ENCODE measurements at regions not wholly inside any gene's neighbourhood (a gene's known extent, or its start where the extent isn't known, plus 50 kb on each side); places are given as distances from the start of the nearest gene placed in this dataset.

DNA sequence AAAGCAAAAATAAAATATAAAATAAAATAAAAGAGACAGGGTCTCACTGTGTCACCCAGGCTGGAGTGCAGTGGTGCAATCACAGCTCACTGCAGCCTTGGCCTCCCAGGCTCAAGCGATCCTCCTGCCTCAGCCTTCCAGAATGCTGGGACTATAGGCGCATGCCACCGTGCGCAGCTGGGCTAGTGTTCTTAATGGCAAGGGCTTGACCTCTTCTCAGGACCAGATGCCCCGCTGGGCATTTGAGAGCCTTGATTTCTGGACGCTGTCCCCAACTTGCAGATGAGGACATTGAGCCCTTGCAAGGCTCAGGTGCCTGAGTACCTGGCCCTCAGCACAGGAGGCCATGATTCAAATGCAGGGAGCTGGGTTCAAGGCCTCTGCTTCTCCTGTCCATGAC lies 82.6 kb downstream of the DHCR7 start:
- ATAC-seq: no peak
- H3K4me1 ChIP-seq: no peaks in the 10 kb centered on the region
- WGBS, 3 donors: 87 to 93% (median 91%) methylated on average over 6 of the region's 6 CpGs

GRCh38 chr11:71364806-71365205 lies 83.4 kb downstream of the DHCR7 start:
- TF ChIP-seq, protein P1, sequence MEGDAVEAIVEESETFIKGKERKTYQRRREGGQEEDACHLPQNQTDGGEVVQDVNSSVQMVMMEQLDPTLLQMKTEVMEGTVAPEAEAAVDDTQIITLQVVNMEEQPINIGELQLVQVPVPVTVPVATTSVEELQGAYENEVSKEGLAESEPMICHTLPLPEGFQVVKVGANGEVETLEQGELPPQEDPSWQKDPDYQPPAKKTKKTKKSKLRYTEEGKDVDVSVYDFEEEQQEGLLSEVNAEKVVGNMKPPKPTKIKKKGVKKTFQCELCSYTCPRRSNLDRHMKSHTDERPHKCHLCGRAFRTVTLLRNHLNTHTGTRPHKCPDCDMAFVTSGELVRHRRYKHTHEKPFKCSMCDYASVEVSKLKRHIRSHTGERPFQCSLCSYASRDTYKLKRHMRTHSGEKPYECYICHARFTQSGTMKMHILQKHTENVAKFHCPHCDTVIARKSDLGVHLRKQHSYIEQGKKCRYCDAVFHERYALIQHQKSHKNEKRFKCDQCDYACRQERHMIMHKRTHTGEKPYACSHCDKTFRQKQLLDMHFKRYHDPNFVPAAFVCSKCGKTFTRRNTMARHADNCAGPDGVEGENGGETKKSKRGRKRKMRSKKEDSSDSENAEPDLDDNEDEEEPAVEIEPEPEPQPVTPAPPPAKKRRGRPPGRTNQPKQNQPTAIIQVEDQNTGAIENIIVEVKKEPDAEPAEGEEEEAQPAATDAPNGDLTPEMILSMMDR (IDR thresholded peaks at IDR 0.05): no peak
- Histone ChIP-seq H3K9me3 (no peaks in the 10 kb centered on the region), H3K27me3 (ENCODE audit: insufficient read depth in 3 of 3, low read length in 2 of 3) (peaks cover 0 to 2% (median 0%) of the 10 kb centered on the region in 3 donors), H3K4me3 (no peak overlapping the region), H3K4me1 (no peaks in the 10 kb centered on the region), H3K36me3 (ENCODE audit: insufficient read depth in 1 of 2, low read depth in 1 of 2) (no peaks in the 10 kb centered on the region), H3K27ac (no peak overlapping the region)
- ATAC-seq: no peak
- WGBS, 3 donors: 45 to 81% (median 63%) methylated on average over 5 of the region's 5 CpGs
- DNase-seq: no peak
- intact Hi-C loops (cut with DNase I): no loop called here

More for the DNA sequence above, 82.6 kb downstream of the DHCR7 start:
- TF ChIP-seq, protein P1 (IDR thresholded peaks at IDR 0.05): no peak
- Histone ChIP-seq H3K27ac (no peak overlapping the region), H3K9me3 (no peaks in the 10 kb centered on the region), H3K4me3 (no peak overlapping the region), H3K36me3 (ENCODE audit: insufficient read depth in 1 of 2, low read depth in 1 of 2) (no peaks in the 10 kb centered on the region), H3K27me3 (ENCODE audit: insufficient read depth in 3 of 3, low read length in 2 of 3) (peaks cover 0 to 2% (median 0%) of the 10 kb centered on the region in 3 donors)
- intact Hi-C loops (cut with DNase I): no loop called here
- DNase-seq: no peak

DNA sequence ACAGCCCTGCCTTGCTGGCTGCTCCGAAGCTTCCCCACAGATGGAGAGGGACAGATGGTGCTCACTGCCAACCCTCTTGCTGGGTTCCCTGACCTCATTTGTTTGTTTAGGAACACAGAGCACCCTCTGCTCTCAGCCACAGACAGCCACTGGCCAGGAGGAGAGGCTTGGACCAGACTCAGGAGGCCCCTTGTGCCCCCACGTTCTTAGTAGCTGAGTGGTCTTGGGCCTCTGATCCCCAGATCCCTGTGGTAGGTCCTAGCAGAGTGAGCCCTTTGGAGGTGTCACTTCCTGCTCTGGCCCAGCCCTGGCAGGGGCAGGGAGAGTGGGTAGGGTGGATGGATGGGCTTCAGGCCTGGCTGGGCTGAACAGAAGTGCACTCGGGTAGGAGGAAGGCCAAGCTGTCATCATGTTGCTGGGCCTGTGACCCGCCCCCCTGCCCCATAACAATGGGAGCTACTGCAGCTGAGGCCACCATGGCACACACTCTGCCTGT lies 84.0 kb downstream of the DHCR7 start:
- no peak overlapping the region for H3K27ac ChIP-seq
- H3K9me3 ChIP-seq: no peaks in the 10 kb centered on the region
- no peaks in the 10 kb centered on the region for H3K36me3 ChIP-seq (ENCODE audit: insufficient read depth in 1 of 2, low read depth in 1 of 2)
- 33 to 43% (median 40%) methylated on average over 4 of the region's 4 CpGs for WGBS, 3 donors
- peaks cover 0 to 2% (median 2%) of the 10 kb centered on the region in 3 donors for H3K27me3 ChIP-seq (ENCODE audit: insufficient read depth in 3 of 3, low read length in 2 of 3)
- ATAC-seq: no peak
- DNase-seq: no peak
- no peak overlapping the region for H3K4me3 ChIP-seq
- TF ChIP-seq, protein P1 (IDR thresholded peaks at IDR 0.05): no peak
- H3K4me1 ChIP-seq: no peaks in the 10 kb centered on the region
- intact Hi-C loops (cut with DNase I): no loop called here

GRCh38 chr11:71363721-71364120 lies 84.5 kb downstream of the DHCR7 start:
- Histone ChIP-seq H3K4me1 (no peaks in the 10 kb centered on the region), H3K27me3 (ENCODE audit: insufficient read depth in 3 of 3, low read length in 2 of 3) (peaks cover 0 to 7% (median under 1%) of the 10 kb centered on the region in 3 donors), H3K4me3 (no peak overlapping the region), H3K9me3 (no peaks in the 10 kb centered on the region), H3K27ac (no peak overlapping the region), H3K36me3 (ENCODE audit: insufficient read depth in 1 of 2, low read depth in 1 of 2) (no peaks in the 10 kb centered on the region)
- DNase-seq (no peak), ATAC-seq (no peak)
- TF ChIP-seq, protein P1 (IDR thresholded peaks at IDR 0.05): no peak
- intact Hi-C loops (cut with DNase I): no loop called here
- WGBS, 3 donors: 78 to 83% (median 80%) methylated on average over 4 of the region's 4 CpGs

DNA sequence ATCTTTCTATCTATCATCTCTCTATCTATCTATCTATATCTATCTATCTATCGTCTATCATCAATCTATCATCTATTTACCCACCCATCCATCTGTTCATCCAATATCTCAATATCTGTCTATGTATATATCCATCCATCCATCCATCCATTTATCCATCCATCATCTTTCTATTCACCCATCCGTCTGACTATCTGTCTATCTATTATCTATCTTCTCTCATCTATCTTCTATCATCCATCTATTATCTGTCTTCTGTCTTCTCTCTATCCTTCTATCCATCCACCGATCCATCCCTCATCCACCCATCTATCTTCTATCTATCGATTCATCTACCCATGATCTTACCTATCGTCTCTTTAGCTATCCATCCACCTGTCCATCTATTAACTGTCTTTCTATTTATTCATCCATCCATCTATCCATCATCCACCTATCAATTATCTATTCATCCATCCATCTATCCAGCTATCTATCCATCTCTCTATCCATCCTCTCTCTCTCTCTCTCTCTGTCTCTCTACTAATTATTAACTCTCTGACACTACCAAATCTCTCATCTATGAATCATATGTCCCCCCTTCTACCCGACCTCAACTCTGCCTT lies 89.1 kb downstream of the DHCR7 start:
- Histone ChIP-seq H3K9me3 (no peaks in the 10 kb centered on the region), H3K4me1 (no peaks in the 10 kb centered on the region), H3K36me3 (ENCODE audit: insufficient read depth in 1 of 2, low read depth in 1 of 2) (no peaks in the 10 kb centered on the region), H3K4me3 (no peak overlapping the region), H3K27me3 (ENCODE audit: insufficient read depth in 3 of 3, low read length in 2 of 3) (peaks cover 0 to 8% (median 0%) of the 10 kb centered on the region in 3 donors), H3K27ac (no peak overlapping the region)
- ATAC-seq: no peak
- 90 to 95% (median 92%) methylated on average over 6 of the region's 6 CpGs for WGBS, 3 donors
- intact Hi-C loops (cut with DNase I): no loop called here
- TF ChIP-seq, protein P1 (IDR thresholded peaks at IDR 0.05): no peak
- no peak for DNase-seq
